GM15510 (cell line): ENCODE measurements at regions not wholly inside any gene's neighbourhood (a gene's known extent, or its start where the extent isn't known, plus 50 kb on each side); places are given as distances from the start of the nearest gene placed in this dataset.

ENCODE experiments used
- POLR2A ChIP-seq: IDR thresholded peaks from 3 replicates; pipeline ENCODE4 v1.6.1; 2011; ENCODE audit warnings: borderline replicate concordance; ENCODE audit not compliant: insufficient read length; ENCODE audit errors: extremely low read depth

DNA sequence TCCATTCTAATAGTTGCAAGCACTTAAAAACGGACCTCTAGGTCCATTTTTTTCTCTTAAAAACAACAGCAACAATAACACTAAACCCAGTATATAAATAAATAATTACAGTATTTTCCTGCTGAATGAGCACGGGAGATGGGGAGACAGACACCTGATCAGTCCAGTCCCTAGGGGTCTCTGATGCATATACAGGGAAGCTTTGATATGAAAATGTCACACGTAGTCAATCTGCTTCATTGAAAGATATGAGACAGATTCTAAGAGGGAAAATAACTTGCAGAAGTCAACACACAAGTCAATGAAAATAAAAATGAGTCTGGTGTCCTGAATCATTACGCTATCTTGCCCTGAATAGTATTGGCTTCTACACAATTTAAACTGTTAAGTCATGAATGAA, 523.3 kb upstream of the SLC8A1 start:
- TF ChIP-seq POLR2A: no peak

DNA sequence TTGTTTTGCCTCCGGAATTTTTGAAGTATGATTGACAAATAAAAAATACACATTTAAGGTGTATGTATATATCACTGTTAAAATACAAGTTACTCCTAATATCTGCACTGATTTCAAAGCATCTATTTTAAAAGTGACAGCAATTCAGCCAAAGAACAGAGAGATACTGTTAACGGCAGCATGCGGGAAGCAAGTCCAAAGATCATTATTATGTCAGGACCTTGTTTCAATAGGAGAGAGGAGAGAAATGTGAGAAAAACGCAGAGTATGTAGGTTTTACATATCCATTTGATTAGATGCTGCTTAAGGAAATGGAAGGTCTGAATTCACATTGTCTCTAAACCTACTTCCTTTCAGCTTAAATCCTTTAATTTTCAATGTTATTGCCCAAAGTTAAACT, 545.5 kb upstream of the SLC8A1 start:
- no peak for TF ChIP-seq POLR2A

DNA sequence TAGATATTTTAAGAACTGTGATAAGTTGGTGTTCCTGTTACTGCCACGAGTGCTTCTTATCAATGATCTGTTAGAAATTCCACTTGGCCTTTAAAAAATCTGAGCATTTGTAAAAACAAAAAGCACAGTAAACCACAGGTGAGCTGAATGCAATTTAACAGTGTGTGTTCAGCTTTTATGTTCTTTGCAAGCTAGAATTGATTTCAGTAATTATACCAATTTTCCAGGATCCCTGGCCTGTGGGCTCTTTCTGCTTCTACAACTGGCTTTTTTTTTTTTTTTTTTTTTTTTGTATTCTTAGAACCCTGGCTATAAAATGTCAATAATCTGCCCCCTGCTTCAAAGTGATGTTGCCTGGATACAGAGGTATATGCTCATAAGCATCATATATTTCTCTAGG, 548.5 kb upstream of the SLC8A1 start:
- TF ChIP-seq POLR2A: no peak

DNA sequence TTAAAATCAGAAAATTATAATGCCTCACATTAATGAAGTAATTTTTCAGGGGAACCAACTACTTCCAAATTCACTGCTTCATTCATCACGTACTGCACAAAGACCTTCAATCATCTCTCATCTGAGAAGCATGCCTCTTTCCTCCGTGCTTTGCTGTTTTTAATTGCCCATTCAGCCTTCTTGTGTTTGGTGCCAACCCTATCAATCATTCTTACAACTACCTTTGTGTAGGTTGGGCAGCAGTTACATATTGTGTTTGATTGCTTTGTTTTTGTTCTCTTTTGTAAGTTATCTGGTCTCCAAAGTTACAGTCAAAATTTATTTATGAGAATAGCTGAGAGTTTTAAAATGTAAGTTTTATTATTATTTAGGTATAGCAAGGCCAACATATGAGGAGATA, 549.0 kb upstream of the SLC8A1 start:
- no peak for TF ChIP-seq POLR2A

DNA sequence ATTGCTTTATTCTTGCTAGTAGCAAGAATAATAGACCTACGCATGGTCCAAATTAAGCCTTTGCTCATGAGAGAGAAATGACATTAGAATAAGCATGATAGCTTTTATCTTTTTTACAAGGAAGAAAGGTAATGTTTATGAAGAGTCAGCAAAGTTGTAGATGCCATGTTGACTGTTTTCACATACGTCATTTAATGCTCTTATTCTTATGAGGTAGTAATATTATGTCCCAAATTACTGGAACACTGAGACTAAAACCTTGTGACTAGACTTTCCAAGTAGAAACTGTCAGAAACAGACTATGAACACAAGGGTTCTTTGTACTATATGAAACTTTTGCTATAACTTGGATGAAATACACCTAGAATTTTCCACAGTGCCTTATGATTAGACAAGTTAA, 552.8 kb upstream of the SLC8A1 start:
- no peak for TF ChIP-seq POLR2A

DNA sequence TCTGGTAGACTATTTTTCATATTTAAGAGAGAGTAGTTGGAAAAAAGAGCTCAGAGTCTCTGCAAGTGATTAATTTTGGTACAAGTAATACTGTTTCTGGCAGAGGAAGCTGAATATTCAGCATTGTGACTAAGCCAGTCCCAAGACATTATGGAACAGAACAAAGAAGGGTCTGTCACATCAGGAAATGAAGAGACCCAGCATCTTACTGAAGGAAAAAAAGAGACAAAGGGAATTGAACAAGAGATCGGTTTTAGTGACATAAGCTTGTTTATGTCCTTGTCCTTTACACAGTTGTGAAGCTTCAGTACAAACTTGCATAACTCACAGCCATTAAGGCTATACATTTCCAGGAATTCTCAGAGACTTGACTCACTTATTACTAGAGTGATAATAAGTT, 568.5 kb upstream of the SLC8A1 start:
- TF ChIP-seq POLR2A: no peak

DNA sequence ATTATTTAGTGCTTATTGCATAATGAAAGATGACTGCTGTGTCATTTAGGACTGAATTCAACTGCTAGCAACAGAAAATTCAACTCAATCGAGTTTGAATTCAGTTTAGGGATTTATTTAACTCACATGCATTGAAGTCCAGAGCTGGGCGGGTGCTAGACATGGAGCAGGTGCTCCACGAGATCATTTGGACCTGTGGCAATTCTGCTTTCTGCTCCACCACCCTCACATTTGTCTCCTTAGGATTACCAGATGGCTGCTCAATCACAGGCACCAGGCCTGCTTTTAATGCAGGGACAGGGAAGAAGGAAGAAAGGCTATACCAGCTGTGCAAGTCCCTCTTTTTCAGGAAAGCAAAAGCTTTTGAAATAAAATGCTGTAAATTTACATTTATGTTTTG, 572.9 kb upstream of the SLC8A1 start:
- TF ChIP-seq POLR2A: no peak

DNA sequence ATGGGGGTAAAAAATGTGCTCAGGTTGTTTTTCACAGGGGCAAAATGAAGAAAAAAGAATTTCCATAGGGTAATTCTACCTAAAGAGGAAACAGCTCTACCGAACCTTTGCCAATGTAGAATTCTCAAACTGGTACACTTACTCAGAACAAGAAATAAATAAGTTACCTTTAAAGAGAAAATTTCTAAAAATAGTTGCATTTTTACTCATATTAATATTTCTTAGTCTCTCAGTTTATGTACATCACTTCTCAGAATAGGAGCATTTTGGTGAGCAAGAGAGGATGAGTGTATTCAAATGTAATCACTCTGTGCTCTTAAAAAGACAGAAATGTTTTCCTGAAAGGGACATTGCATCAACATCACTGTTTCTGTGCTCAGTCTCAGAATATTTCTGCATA, 574.7 kb upstream of the SLC8A1 start:
- no peak for TF ChIP-seq POLR2A

DNA sequence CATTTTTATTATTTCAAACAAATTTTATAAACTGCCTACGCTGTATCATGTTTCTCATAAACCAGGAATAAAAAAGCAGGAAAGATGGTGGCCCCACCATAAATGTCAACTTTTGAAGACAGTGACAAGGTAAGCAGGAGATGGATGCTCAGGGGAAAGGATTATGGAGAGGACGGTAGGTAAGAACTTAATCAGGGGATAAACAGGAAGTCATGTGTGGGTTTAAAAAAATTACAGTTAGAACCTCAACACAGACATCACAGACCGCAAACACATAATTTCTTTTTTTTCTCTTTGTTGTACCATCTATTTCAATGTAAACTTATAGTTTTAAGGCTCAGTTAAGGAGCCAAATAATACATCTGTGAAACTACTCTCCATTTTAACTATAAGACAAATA, 575.2 kb upstream of the SLC8A1 start:
- no peak for TF ChIP-seq POLR2A

DNA sequence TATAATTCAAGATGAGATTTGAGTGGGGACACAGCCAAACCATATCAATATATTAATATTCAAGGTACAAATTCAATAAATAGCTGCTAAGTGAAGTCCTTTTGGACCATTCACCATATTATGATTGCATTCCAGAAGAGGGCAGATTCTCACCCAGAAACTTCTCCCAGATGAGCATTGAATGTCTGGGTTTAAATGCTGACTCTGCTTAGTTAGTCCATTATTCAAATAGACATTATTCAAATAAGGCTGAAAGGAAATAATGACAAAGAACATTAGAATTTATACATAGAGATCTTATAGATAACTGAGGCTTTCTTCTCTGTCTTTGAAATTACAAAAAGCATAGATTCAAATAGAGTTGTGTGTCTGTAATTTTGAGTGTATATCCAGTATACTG, 579.4 kb upstream of the SLC8A1 start:
- TF ChIP-seq POLR2A: no peak

DNA sequence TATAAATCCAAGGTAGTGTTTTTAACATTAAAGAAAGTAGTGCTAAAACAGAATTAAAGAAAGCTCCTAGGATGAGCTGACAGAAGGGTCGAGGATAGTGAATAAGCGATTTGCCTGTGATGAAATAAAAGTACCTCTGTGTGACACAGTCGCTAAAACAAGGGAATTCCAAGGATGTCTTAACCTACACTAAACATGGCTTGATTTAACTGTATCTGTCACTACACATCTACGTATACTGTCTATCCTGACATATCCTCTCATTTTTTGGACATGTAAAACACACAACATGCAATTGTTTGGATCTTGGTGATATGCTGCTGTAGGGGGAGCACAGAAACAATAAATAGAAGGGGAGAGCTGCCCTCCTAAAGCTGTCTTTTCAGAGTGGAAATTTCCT, 580.8 kb upstream of the SLC8A1 start:
- TF ChIP-seq POLR2A: no peak

DNA sequence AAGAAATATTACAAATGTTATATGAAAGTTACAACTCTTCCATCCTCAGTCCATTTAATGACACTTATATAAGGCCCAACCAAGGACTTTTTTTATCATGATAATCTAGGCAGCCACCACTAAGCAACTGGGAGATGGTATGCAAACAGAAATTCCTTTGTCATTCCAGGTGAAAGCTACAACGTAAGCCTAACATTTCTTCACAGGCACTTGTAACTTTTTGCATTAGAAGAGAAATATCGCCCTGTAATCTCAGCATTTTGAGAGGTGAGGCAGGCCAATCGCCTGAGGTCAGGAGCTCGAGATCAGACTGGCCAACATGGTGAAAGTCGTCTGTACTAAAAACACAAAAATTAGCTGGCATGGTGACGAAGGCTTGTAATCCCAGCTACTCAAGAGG, 581.2 kb upstream of the SLC8A1 start:
- no peak for TF ChIP-seq POLR2A

DNA sequence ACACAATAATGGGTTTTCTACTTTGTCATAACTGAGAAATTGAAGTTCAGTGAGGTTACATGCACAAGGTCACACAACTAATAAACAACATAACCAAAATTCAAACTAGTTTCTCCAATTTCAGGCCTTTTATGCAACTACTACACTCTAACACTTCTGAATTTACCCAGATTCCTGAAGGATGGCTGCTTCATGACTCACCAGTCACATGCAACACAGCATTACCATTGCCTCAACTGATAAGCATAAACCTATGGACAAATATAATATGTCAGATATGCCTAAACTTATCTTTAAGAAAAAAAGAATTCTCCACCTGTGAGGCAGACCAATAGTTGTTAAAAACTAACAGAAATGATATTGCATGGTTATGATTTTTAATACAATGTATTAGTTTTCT, 586.5 kb upstream of the SLC8A1 start:
- TF ChIP-seq POLR2A: no peak

DNA sequence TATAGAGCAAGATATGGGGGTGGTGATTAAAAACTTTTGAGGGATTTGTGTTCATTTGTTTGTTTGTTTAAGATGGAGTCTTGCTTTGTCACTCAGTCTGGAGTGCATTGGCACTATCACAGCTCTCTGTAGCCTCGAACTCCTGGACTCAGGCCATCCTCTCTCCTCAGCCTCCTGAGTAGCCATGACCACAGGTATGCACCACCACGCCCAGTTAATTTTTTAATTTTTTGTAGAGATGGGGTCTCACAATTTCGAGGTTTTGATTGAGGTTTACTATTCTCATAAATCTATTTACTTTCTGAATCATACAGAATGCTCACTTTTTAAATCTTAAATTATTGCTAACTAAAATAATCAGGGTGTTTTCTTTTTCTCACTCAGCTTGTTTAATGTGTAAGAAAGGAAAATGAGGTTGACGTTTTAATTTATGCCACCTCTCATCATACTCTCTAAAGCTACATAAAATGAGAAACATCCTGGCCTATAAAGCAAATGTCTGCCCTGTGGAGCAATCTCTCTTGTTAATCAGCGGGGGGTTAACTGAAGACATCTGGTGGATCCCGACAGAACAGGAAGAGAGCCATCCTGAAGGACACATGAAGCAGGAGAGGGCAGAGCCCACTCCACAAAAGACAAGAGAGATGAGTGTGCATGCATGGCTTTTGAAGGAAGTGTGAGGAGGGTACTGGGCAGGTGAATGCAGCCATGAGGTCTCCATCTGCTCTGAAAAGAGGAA, 589.1 kb upstream of the SLC8A1 start:
- TF ChIP-seq POLR2A: no peak

DNA sequence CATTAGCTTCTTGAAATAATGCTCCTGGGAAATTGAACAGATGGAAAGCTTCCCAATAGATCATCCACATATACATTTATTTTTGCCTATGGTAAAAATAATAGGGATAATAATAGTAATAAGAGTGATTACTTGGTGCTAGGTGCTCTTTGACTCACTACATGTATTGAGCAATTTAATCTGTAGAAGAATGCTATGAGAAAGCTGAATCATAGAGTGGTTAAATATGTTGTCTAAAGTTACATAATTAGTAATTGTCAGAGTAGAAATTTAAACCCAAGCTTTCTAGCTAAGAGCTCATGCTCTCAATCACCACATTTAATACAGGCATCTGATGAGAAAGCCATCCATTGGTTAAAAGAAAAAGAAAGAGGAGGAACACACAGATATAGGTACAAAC, 590.5 kb upstream of the SLC8A1 start:
- TF ChIP-seq POLR2A: no peak

DNA sequence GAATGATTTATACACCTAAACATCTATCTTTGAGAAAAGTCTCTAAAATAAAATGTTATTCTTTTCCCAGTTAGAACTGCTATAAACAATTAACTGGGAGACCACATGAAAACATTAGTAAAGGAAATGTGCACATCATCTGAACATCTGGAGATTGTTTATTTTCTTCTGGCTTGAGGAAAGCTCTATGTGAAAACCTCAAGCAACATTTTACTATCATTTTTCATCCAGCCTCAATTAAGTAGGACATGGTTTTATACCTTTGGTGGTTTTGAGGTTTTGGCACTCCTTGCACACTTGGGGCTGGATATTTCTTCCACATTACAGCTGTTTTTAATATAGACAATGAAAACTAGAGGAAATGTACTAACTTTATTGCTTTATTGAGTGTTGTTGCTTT, 609.5 kb upstream of the SLC8A1 start:
- TF ChIP-seq POLR2A: no peak

DNA sequence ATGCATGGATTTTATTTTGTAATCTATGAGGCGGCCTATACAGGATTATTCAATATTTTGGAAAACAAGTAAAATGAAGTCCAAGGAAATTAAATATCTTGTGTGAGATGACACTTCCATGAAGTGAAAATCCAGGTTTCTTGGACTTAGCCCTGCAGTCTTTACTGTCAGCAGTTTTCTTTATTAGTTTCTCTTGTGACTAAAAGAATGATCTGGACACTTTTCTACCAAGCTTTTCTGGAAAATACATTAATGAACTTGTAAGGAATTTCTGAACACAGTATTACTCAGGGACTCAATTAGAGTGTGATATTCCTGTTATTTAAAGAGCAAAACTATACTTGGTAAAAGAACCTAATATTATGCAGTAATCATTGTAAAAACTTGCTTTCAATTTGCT, 610.4 kb upstream of the SLC8A1 start:
- no peak for TF ChIP-seq POLR2A
